A673 (cell line): ENCODE measurements at regions not wholly inside any gene's neighbourhood (a gene's known extent, or its start where the extent isn't known, plus 50 kb on each side); places are given as distances from the start of the nearest gene placed in this dataset.
A peak's percentile ranks its signal among the peaks of the same experiment; 100 is the strongest.

Experiments
- BruUV-seq: library from RNA; stranded (reverse); fragments of 400-500 nt; replicated peaks from 2 replicates; lab custom pipeline; 2021; lab: Mats Ljungman, UMichigan
- CTCF ChIA-PET: fragments of 300-600 bp; sonication (Branson Sonifier 250); formaldehyde crosslinking; loops from one replicate; lab custom pipeline; 2022; ENCODE audit warnings: antibody characterized with exemption; lab: Charles Lee
- POLR2A ChIA-PET: fragments of 300-600 bp; sonication (Branson Sonifier 250); formaldehyde crosslinking; loops from one replicate; lab custom pipeline; 2022; ENCODE audit warnings: antibody characterized with exemption; ENCODE audit not compliant: low non-redundant PET; lab: Charles Lee
- DNase-seq: peaks from one replicate; pipeline ENCODE4 v3.0.0-alpha.2; 2015; ENCODE audit warnings: low spot score
- H3K27ac ChIP-seq: fragments of 200-600 bp; sonication (generic); 2 replicates; pipeline ENCODE4 v1.5.1; 2016; ENCODE audit warnings: mixed run types, low read depth, mild to moderate bottlenecking, mixed read lengths, antibody characterized with exemption, low read length; ENCODE audit not compliant: poor library complexity, severe bottlenecking
- H3K27me3 ChIP-seq: fragments of 200-600 bp; sonication (generic); replicated peaks from 2 replicates; pipeline ENCODE4 v1.6.1; 2017; ENCODE audit warnings: mixed run types, low read depth, mild to moderate bottlenecking, mixed read lengths, antibody characterized with exemption, low read length; ENCODE audit not compliant: insufficient read depth, poor library complexity
- H3K36me3 ChIP-seq: fragments of 200-600 bp; sonication (generic); 2 replicates; pipeline ENCODE4 v1.6.1; 2016; ENCODE audit warnings: mixed run types, mild to moderate bottlenecking, mixed read lengths, antibody characterized with exemption, low read length; ENCODE audit not compliant: insufficient read depth, poor library complexity, severe bottlenecking
- H3K4me1 ChIP-seq: fragments of 200-600 bp; sonication (generic); 2 replicates; pipeline ENCODE4 v1.6.1; 2017; ENCODE audit warnings: mixed run types, mild to moderate bottlenecking, mixed read lengths, antibody characterized with exemption, low read length; ENCODE audit not compliant: insufficient read depth, poor library complexity, severe bottlenecking
- H3K4me3 ChIP-seq: fragments of 200-600 bp; sonication (generic); 2 replicates; pipeline ENCODE4 v1.5.1; 2016; ENCODE audit warnings: low read depth, mixed run types, mild to moderate bottlenecking, mixed read lengths, low read length; ENCODE audit not compliant: poor library complexity, severe bottlenecking
- H3K9me3 ChIP-seq: fragments of 200-600 bp; sonication (generic); 2 replicates; pipeline ENCODE4 v1.6.1; 2016; ENCODE audit warnings: mixed run types, low read depth, mild to moderate bottlenecking, mixed read lengths, antibody characterized with exemption, low read length; ENCODE audit not compliant: poor library complexity, severe bottlenecking
- CTCF ChIP-seq: fragments of 300-800, 200-600 bp; sonication (generic); conservative IDR thresholded peaks from 2 replicates; pipeline ENCODE4 v1.5.1; 2017; ENCODE audit warnings: low read depth, mild to moderate bottlenecking, antibody characterized with exemption, low read length, moderate library complexity, mixed read lengths
- EZH2 ChIP-seq: fragments of 200-600 bp; sonication (generic); IDR thresholded peaks from 2 replicates; pipeline ENCODE4 v1.6.1; 2017; ENCODE audit warnings: borderline replicate concordance, low read depth, mild to moderate bottlenecking, mixed read lengths, antibody characterized with exemption, low read length; ENCODE audit not compliant: poor library complexity, severe bottlenecking
- intact Hi-C: fragments of 100-400 bp; cut with micrococcal nuclease; formaldehyde crosslinking; loops from one replicate; pipeline ENCODE4 v1.10.0; 2022; ENCODE audit not compliant: unreplicated experiment

- ChIA-PET CTCF (no interaction called here), POLR2A (no interaction called here)
- no peak for DNase-seq
- Histone ChIP-seq H3K36me3 (no peaks in the 10 kb centered on the region), H3K27ac (no peak overlapping the region), H3K27me3 (no peaks in the 10 kb centered on the region), H3K9me3 (peaks cover 25% of the 10 kb centered on the region), H3K4me3 (no peak overlapping the region), H3K4me1 (no peaks in the 10 kb centered on the region)
- no TSS peak for BruUV-seq
- TF ChIP-seq CTCF (no peak), EZH2 (no peak)
- intact Hi-C loops = no loop called here
Observed at GRCh38 chr15:24756101-24756500, 80.5 kb downstream of the NPAP1 start.

- intact Hi-C loops = no loop called here
Observed at GRCh38 chr15:24760066-24760465, 84.5 kb downstream of the NPAP1 start.

GRCh38 chr15:24761704-24762302 is 86.2 kb downstream of the NPAP1 start:
- no peak overlapping the region for H3K4me3 ChIP-seq
- TF ChIP-seq EZH2 (no peak), CTCF (peak; percentile 38)
- H3K27me3 ChIP-seq = no peaks in the 10 kb centered on the region
- H3K27ac ChIP-seq = no peak overlapping the region
- ChIA-PET CTCF (no interaction called here), POLR2A (no interaction called here)
- intact Hi-C loops = no loop called here
- H3K36me3 ChIP-seq = no peaks in the 10 kb centered on the region
- no TSS peak for BruUV-seq
- no peaks in the 10 kb centered on the region for H3K4me1 ChIP-seq
- peaks cover 31% of the 10 kb centered on the region for H3K9me3 ChIP-seq
- DNase-seq = no peak

More at GRCh38 chr15:24760066-24760465, 84.5 kb downstream of the NPAP1 start:
- Histone ChIP-seq H3K36me3 (no peaks in the 10 kb centered on the region), H3K4me1 (no peaks in the 10 kb centered on the region), H3K27ac (no peak overlapping the region), H3K4me3 (no peak overlapping the region), H3K27me3 (no peaks in the 10 kb centered on the region), H3K9me3 (peaks cover 31% of the 10 kb centered on the region)
- BruUV-seq = no TSS peak
- no peak for DNase-seq
- TF ChIP-seq EZH2 (no peak), CTCF (no peak)
- ChIA-PET POLR2A (no interaction called here), CTCF (no interaction called here)
